IMR-90 (cell line): ENCODE measurements at regions not wholly inside any gene's neighbourhood (a gene's known extent, or its start where the extent isn't known, plus 50 kb on each side); places are given as distances from the start of the nearest gene placed in this dataset.

Experiments
- ATAC-seq: fragments of 200-7000 bp; cut with Tn5 transposase; 2 replicates; pipeline ENCODE4 v1.9.1; 2020; ENCODE audit warnings: low read depth, mild to moderate bottlenecking, moderate library complexity
- BruUV-seq: library from RNA; stranded (reverse); fragments of 400-500 nt; replicated peaks from 2 replicates; lab custom pipeline; 2021; lab: Mats Ljungman, UMichigan
- CTCF ChIA-PET: fragments of 300-600 bp; formaldehyde crosslinking; extraction: SDS; loops from one replicate; lab custom pipeline; 2021; ENCODE audit warnings: antibody characterized with exemption; lab: Yijun Ruan, JAX
- POLR2A ChIA-PET: fragments of 300-600 bp; sonication (Branson Sonifier 250); formaldehyde crosslinking; loops from one replicate; lab custom pipeline; 2022; ENCODE audit warnings: antibody characterized with exemption; ENCODE audit not compliant: unreplicated experiment; lab: Charles Lee
- DNase-seq: peaks from one replicate; pipeline ENCODE4 v3.0.0; 2013
- H2AFZ ChIP-seq: replicated peaks from 2 replicates; pipeline ENCODE3; 2013; ENCODE audit warnings: low read length, mild to moderate bottlenecking; ENCODE audit not compliant: poor library complexity
- H2AK5ac ChIP-seq: 2 replicates; pipeline ENCODE4 v1.6.1; 2013; ENCODE audit warnings: low read depth, low read length, inconsistent platforms
- H2AK9ac ChIP-seq: replicated peaks from 2 replicates; pipeline ENCODE3; 2013; ENCODE audit warnings: mild to moderate bottlenecking, low read depth, low read length, moderate library complexity; ENCODE audit not compliant: poor library complexity
- H2BK120ac ChIP-seq: 2 replicates; pipeline ENCODE4 v1.6.1; 2013; ENCODE audit warnings: low read depth, low read length, inconsistent platforms
- H2BK15ac ChIP-seq: 3 replicates; pipeline ENCODE4 v1.6.1; 2013; ENCODE audit warnings: low read depth, low read length, inconsistent platforms
- H2BK20ac ChIP-seq: 2 replicates; pipeline ENCODE4 v1.6.1; 2013; ENCODE audit warnings: low read depth, mild to moderate bottlenecking, inconsistent platforms, low read length, moderate library complexity
- H2BK5ac ChIP-seq: 2 replicates; pipeline ENCODE4 v1.6.1; 2013; ENCODE audit warnings: mild to moderate bottlenecking, low read depth, low read length, inconsistent platforms; ENCODE audit not compliant: poor library complexity, severe bottlenecking
- H3K14ac ChIP-seq: replicated peaks from 2 replicates; pipeline ENCODE4 v1.6.1; 2013; ENCODE audit warnings: low read depth, low read length, inconsistent platforms
- H3K18ac ChIP-seq: 2 replicates; pipeline ENCODE4 v1.6.1; 2013; ENCODE audit warnings: low read depth, low read length, control low read depth
- H3K23ac ChIP-seq: 2 replicates; pipeline ENCODE4 v1.6.1; 2013; ENCODE audit warnings: low read depth, low read length, inconsistent platforms
- H3K27ac ChIP-seq: 2 replicates; pipeline ENCODE4 v1.5.1; 2013; ENCODE audit warnings: mild to moderate bottlenecking, control low read depth, low read length; ENCODE audit not compliant: insufficient read depth
- H3K27me3 ChIP-seq: 2 replicates; pipeline ENCODE4 v1.6.1; 2013; ENCODE audit warnings: low read length; ENCODE audit not compliant: control insufficient read depth, insufficient read depth
- H3K36me3 ChIP-seq: 2 replicates; pipeline ENCODE4 v1.6.1; 2013; ENCODE audit warnings: low read length, mixed read lengths; ENCODE audit not compliant: control insufficient read depth, insufficient read depth
- H3K4ac ChIP-seq: 2 replicates; pipeline ENCODE4 v1.6.1; 2013; ENCODE audit warnings: low read depth, low read length, inconsistent platforms
- H3K4me1 ChIP-seq: 2 replicates; pipeline ENCODE4 v1.6.1; 2013; ENCODE audit warnings: low read length, mixed read lengths; ENCODE audit not compliant: control insufficient read depth, insufficient read depth
- H3K4me2 ChIP-seq: 2 replicates; pipeline ENCODE4 v1.6.1; 2013; ENCODE audit warnings: low read depth, mild to moderate bottlenecking, control low read depth, low read length, moderate library complexity
- H3K4me3 ChIP-seq: 2 replicates; pipeline ENCODE4 v1.5.1; 2013; ENCODE audit warnings: low read depth, mild to moderate bottlenecking, control low read depth, low read length, moderate library complexity; ENCODE audit not compliant: insufficient read depth
- H3K56ac ChIP-seq: 2 replicates; pipeline ENCODE4 v1.6.1; 2013; ENCODE audit warnings: low read length, inconsistent platforms; ENCODE audit not compliant: insufficient read depth; ENCODE audit errors: extremely low read depth
- H3K79me1 ChIP-seq, 2 experiments: 2 replicates each; pipeline ENCODE4 v1.6.1; 2013; ENCODE audit warnings: low read length in 2 of 2, inconsistent platforms in 1 of 2, low read depth in 1 of 2
- H3K9ac ChIP-seq: 2 replicates; pipeline ENCODE4 v1.6.1; 2013; ENCODE audit warnings: low read depth, low read length, control low read depth
- H3K9me1 ChIP-seq: 2 replicates; pipeline ENCODE4 v1.6.1; 2013; ENCODE audit warnings: low read length, inconsistent platforms; ENCODE audit not compliant: insufficient read depth
- H3K9me3 ChIP-seq: 2 replicates; pipeline ENCODE4 v1.6.1; 2013; ENCODE audit warnings: low read length; ENCODE audit not compliant: control insufficient read depth, insufficient read depth
- H4K20me1 ChIP-seq: 2 replicates; pipeline ENCODE4 v1.6.1; 2013; ENCODE audit warnings: low read length, inconsistent platforms; ENCODE audit not compliant: insufficient read depth
- H4K5ac ChIP-seq: 2 replicates; pipeline ENCODE4 v1.6.1; 2013; ENCODE audit warnings: mild to moderate bottlenecking, low read depth, low read length, control low read depth
- H4K8ac ChIP-seq, 2 experiments: 2 replicates each; pipeline ENCODE4 v1.6.1; 2013; ENCODE audit warnings: low read depth in 2 of 2, low read length in 2 of 2, control low read depth in 1 of 2, inconsistent platforms in 1 of 2
- H4K91ac ChIP-seq: 2 replicates; pipeline ENCODE4 v1.6.1; 2013; ENCODE audit warnings: low read depth, low read length, inconsistent platforms; ENCODE audit not compliant: insufficient read depth
- CEBPB ChIP-seq: IDR thresholded peaks from 2 replicates; pipeline ENCODE4 v1.6.1; 2012; ENCODE audit warnings: low read depth, low read length, improper control_type of control experiment
- CHD1 ChIP-seq: IDR thresholded peaks from 2 replicates; pipeline ENCODE4 v1.6.1; 2012; ENCODE audit warnings: low read depth, low read length, improper control_type of control experiment
- ELK1 ChIP-seq: fragments of 150-350 bp; IDR thresholded peaks from 2 replicates; pipeline ENCODE4 v1.6.1; 2016; ENCODE audit warnings: low read depth, mild to moderate bottlenecking, low read length, moderate library complexity, borderline replicate concordance
- FOS ChIP-seq: fragments of 150-350 bp; IDR thresholded peaks from 2 replicates; pipeline ENCODE4 v1.6.1; 2016; ENCODE audit warnings: low read depth, low read length
- MAFK ChIP-seq: IDR thresholded peaks from 2 replicates; pipeline ENCODE4 v1.6.1; 2012; ENCODE audit warnings: low read depth, low read length, improper control_type of control experiment
- MAZ ChIP-seq: IDR thresholded peaks from 2 replicates; pipeline ENCODE4 v1.6.1; 2012; ENCODE audit warnings: low read depth, mild to moderate bottlenecking, low read length, improper control_type of control experiment, moderate library complexity, borderline replicate concordance
- MXI1 ChIP-seq: IDR thresholded peaks from 2 replicates; pipeline ENCODE4 v1.6.1; 2012; ENCODE audit warnings: low read depth, mild to moderate bottlenecking, low read length, moderate library complexity, borderline replicate concordance
- NFE2L2 ChIP-seq: fragments of 150-350 bp; IDR thresholded peaks from 2 replicates; pipeline ENCODE4 v1.6.1; 2016; ENCODE audit warnings: low read depth, mild to moderate bottlenecking, low read length
- RCOR1 ChIP-seq: IDR thresholded peaks from 2 replicates; pipeline ENCODE4 v1.6.1; 2012; ENCODE audit warnings: mild to moderate bottlenecking, low read length, improper control_type of control experiment; ENCODE audit not compliant: insufficient replicate concordance
- RFX5 ChIP-seq: IDR thresholded peaks from 2 replicates; pipeline ENCODE4 v1.8.0; 2012; ENCODE audit warnings: low read depth, mild to moderate bottlenecking, low read length, moderate library complexity
- SMC3 ChIP-seq: fragments of 150-350 bp; IDR thresholded peaks from 2 replicates; pipeline ENCODE4 v1.6.1; 2016; ENCODE audit warnings: low read depth, mild to moderate bottlenecking, antibody characterized with exemption, low read length, moderate library complexity
- WGBS, 2 experiments: methylation state at CpG; one replicate each; pipeline versions ENCODE4 v1.1.5 to v1.1.7; 2013; ENCODE audit warnings: missing lambda C conversion rate in 2 of 2; ENCODE audit not compliant: insufficient read length in 1 of 2; ENCODE audit errors: extremely low coverage in 2 of 2; 5-methylcytosine and 5-hydroxymethylcytosine counted together
- dilution Hi-C: fragments of 300-500 bp; cut with HindIII; formaldehyde crosslinking; loops from one replicate; pipeline ENCODE4 v1.14.3; 2018; ENCODE audit warnings: low sequenced_read_pairs; ENCODE audit not compliant: unreplicated experiment
- in situ Hi-C: fragments of 300-500 bp; cut with MboI; formaldehyde crosslinking; loops from 3 replicates; pipeline ENCODE4 v1.14.3; 2019; ENCODE audit warnings: low sequenced_read_pairs, inconsistent platforms, mixed read lengths
- intact Hi-C: fragments of 100-400 bp; cut with micrococcal nuclease; formaldehyde crosslinking; loops from 2 replicates; pipeline ENCODE4 v1.10.0; 2022
- TF ChIP-seq, protein P1 (sequence below): conservative IDR thresholded peaks from 2 replicates; pipeline ENCODE4 v1.5.1; 2012; ENCODE audit warnings: mild to moderate bottlenecking, low read depth, low read length, improper control_type of control experiment

GRCh38 chr9:78919701-78920100 is 622.8 kb downstream of the PSAT1 start:
- no peak overlapping the region for H2BK15ac ChIP-seq
- no TSS peak for BruUV-seq
- no peak overlapping the region for H2AK5ac ChIP-seq
- no peak overlapping the region for H3K9ac ChIP-seq
- H3K14ac ChIP-seq: no peak overlapping the region
- no peaks in the 10 kb centered on the region; the same call in 1 of the 2 replicates for H4K20me1 ChIP-seq
- intact Hi-C loops: no loop called here
- DNase-seq (peak; percentile 20), ATAC-seq (no peak)
- no peak overlapping the region for H4K8ac ChIP-seq
- no peaks in the 10 kb centered on the region for H3K36me3 ChIP-seq
- H2AK9ac ChIP-seq: no peak overlapping the region
- H3K27me3 ChIP-seq: no peaks in the 10 kb centered on the region
- POLR2A ChIA-PET: no interaction called here
- H3K4me3 ChIP-seq: no peak overlapping the region
- no peak overlapping the region for H4K91ac ChIP-seq
- H2BK120ac ChIP-seq: no peak overlapping the region
- no peak overlapping the region for H3K4me2 ChIP-seq
- CTCF ChIA-PET: interaction anchor here (1.5 kb wide), 1 partner anchor 20 kb away, joined by 3 read pairs; no protein-coding TSS in a partner anchor
- no peaks in the 10 kb centered on the region for H3K79me1 ChIP-seq
- no peak overlapping the region for H2AFZ ChIP-seq
- H2BK5ac ChIP-seq: no peak overlapping the region
- WGBS, 2 experiments: no CpG with 5 or more reads among the region's 2 CpGs
- no peaks in the 10 kb centered on the region for H3K4me1 ChIP-seq
- dilution Hi-C loops: no loop called here
- no peak overlapping the region for H3K23ac ChIP-seq
- H2BK20ac ChIP-seq: no peak overlapping the region
- H3K4ac ChIP-seq: no peak overlapping the region
- no peak overlapping the region for H3K18ac ChIP-seq
- no peak for TF ChIP-seq RCOR1
- TF ChIP-seq MXI1: no peak
- no peak for TF ChIP-seq CEBPB
- TF ChIP-seq MAZ: no peak
- TF ChIP-seq MAFK: no peak
- TF ChIP-seq NFE2L2: no peak
- no peak for TF ChIP-seq RFX5
- no peak for TF ChIP-seq SMC3
- TF ChIP-seq ELK1: no peak
- no peak for TF ChIP-seq CHD1
- TF ChIP-seq, protein P1, sequence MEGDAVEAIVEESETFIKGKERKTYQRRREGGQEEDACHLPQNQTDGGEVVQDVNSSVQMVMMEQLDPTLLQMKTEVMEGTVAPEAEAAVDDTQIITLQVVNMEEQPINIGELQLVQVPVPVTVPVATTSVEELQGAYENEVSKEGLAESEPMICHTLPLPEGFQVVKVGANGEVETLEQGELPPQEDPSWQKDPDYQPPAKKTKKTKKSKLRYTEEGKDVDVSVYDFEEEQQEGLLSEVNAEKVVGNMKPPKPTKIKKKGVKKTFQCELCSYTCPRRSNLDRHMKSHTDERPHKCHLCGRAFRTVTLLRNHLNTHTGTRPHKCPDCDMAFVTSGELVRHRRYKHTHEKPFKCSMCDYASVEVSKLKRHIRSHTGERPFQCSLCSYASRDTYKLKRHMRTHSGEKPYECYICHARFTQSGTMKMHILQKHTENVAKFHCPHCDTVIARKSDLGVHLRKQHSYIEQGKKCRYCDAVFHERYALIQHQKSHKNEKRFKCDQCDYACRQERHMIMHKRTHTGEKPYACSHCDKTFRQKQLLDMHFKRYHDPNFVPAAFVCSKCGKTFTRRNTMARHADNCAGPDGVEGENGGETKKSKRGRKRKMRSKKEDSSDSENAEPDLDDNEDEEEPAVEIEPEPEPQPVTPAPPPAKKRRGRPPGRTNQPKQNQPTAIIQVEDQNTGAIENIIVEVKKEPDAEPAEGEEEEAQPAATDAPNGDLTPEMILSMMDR: no peak
- TF ChIP-seq FOS: no peak
- H3K56ac ChIP-seq: no peak overlapping the region
- H4K5ac ChIP-seq: no peak overlapping the region
- H3K9me1 ChIP-seq: no peaks in the 10 kb centered on the region
- H3K27ac ChIP-seq: no peak overlapping the region
- in situ Hi-C loops: no loop called here
- H3K9me3 ChIP-seq: peaks cover 7% of the 10 kb centered on the region; the same call in 1 of the 2 replicates
